Activated CD4-positive, alpha-beta T cell treated with anti-CD3 and anti-CD28 coated beads for 48 hours (primary cell): ENCODE measurements at regions not wholly inside any gene's neighbourhood (a gene's known extent, or its start where the extent isn't known, plus 50 kb on each side); places are given as distances from the start of the nearest gene placed in this dataset.
"Not testable (repeated sequence)": the region's sequence is repeated elsewhere in the genome, so short reads cannot be mapped to it uniquely, and the experiment has no call there.

Experiments used
- DNase-seq: peaks from one replicate; pipeline ENCODE4 v3.0.0-alpha.2; 2020

GRCh38 chrX:136975684-136976470 is 57.9 kb downstream of the GPR101 start:
- no peak for DNase-seq

GRCh38 chrX:136967966-136968365 is 65.8 kb downstream of the GPR101 start:
- DNase-seq: no peak

- no peak for DNase-seq
Observed at GRCh38 chrX:136963973-136964372, 69.8 kb downstream of the GPR101 start.

GRCh38 chrX:136961594-136962135 is 72.1 kb downstream of the GPR101 start:
- no peak for DNase-seq

GRCh38 chrX:136954930-136955329 is 74.4 kb upstream of the RBMX start:
- DNase-seq: no peak

GRCh38 chrX:136953867-136954787 is 73.6 kb upstream of the RBMX start:
- peak; percentile 75 for DNase-seq

- no peak for DNase-seq
Observed at GRCh38 chrX:136950211-136950610, 69.7 kb upstream of the RBMX start.

GRCh38 chrX:136941396-136942337 is 61.1 kb upstream of the RBMX start:
- no peak for DNase-seq

- no peak for DNase-seq
Observed at GRCh38 chrX:136936183-136936549, 55.6 kb upstream of the RBMX start.

- DNase-seq: peak; percentile 5
Observed at GRCh38 chrX:136935533-136936182, 55.1 kb upstream of the RBMX start.

- DNase-seq: not testable (repeated sequence)
Observed at GRCh38 chrX:136934652-136935051, 54.1 kb upstream of the RBMX start.

GRCh38 chrX:136933611-136934145 is 53.2 kb upstream of the RBMX start:
- no peak for DNase-seq

GRCh38 chrX:136931661-136932060 is 51.1 kb upstream of the RBMX start:
- DNase-seq: no peak
